Right ventricle myocardium inferior (tissue), 1 donor: ENCODE measurements at regions not wholly inside any gene's neighbourhood (a gene's known extent, or its start where the extent isn't known, plus 50 kb on each side); places are given as distances from the start of the nearest gene placed in this dataset.

Source experiments
- ATAC-seq: fragments of 200-7000 bp; cut with Tn5 transposase; one replicate; pipeline ENCODE4 v1.9.1; 2020; ENCODE audit warnings: mild to moderate bottlenecking, moderate library complexity
- DNase-seq: peaks from one replicate; pipeline ENCODE4 v3.0.0; 2021; ENCODE audit errors: missing footprints
- intact Hi-C: fragments of 100-400 bp; cut with DNase I; formaldehyde crosslinking; loops from one replicate; pipeline ENCODE4 v1.11.0; 2022
- donor health status: DM: no; HTN: yes; CAD: no; lungs with severe emphysema.

DNA sequence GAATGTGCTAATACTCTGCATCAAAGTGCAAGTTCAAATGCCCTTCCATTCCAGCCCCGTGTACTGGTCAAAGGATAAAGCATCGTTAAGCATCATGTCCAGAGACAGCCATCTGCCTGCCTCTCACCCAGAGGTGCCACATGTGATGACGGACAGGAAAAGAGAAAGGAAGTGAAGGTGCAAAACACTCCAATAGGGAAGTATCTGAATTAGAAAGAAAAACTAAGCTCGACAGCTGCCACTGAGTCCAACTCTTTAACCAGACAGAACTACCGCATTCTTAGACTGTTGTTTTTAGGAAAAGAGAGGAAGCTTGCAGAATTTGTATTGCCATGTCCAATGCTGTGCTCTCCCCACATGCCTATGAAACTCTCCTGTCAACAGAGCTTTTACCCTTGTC lies 465.0 kb upstream of the SOX5 start:
- ATAC-seq (no peak), DNase-seq (no peak)
- intact Hi-C loops = no loop called here

DNA sequence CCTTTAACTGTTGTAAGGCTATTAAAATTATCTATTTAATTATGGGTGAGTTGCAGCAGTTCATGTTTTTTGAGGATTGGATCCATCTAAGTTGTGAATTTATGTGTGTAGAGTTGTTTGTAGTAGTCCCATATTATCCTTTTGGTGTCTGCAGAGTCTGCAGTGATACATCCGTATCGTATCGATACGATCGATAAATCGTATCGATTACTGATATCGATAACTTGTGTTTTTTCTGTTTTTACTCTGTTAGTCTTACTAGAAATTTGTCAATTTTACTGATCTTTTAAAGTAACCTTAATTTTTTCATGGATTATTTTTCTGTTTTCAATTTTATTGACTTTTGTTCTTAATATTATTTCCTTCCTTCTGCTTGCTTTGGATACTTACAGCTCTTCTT lies 462.5 kb upstream of the SOX5 start:
- DNase-seq (no peak), ATAC-seq (no peak)
- intact Hi-C loops = no loop called here

DNA sequence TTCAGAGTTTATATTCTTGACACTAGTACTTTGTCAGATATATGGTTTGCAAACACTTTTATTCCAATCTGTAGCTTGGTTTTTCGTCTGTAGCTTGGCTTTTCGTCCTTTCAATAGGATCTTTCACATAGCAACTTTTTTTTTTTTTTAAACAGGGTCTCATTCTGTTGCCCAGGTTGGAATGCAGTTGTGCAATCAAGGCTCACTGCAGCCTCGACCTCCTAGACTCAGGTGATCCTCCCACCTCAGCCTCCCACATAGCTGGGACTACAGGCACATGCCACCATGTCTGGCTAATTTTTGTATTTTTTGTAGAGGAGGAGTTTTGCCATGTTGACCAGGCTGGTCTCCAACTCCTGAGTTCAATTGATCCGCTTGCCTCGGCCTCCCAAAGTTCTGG lies 460.4 kb upstream of the SOX5 start:
- intact Hi-C loops = no loop called here

DNA sequence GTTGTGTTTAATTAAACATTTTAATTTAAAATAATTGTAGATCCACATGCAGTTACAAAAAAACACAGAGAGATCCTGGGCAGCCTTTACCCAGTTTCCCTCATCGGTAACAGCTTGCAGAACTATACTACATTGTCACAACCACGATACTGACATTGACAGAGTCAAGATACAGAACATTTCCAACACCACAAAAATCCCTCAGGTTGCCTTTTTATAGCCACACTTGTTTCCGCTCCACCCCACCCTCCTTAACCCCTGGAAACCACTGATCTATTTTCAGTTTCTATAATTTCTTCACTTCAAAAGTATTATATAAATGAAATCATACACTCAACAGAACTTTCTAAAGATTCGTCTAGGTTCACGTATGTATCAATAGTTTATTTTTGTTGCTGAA lies 458.8 kb upstream of the SOX5 start:
- intact Hi-C loops = no loop called here
- no peak for DNase-seq
- no peak for ATAC-seq

More for the DNA sequence above, 460.4 kb upstream of the SOX5 start:
- no peak for ATAC-seq
- DNase-seq = no peak

DNA sequence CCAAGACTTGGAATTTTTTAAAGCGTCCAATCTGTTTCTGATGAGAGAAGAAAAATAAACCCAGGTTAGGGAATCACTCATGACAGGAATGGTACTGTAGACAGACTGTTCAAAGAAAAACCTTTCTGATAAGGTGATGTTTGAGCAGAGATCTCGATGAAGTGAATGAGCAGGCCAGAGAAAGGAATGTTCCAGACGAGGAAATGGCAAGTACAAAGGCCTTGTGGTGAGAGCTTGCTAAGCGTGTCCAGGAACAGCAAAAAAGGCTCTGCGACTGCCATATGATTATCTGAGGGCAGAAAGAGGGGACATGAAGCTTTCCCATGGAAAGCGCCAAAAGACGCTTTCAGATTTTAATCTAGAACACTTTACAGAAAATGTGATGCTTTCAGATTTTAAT lies 458.4 kb upstream of the SOX5 start:
- ATAC-seq (no peak), DNase-seq (no peak)
- intact Hi-C loops = no loop called here

DNA sequence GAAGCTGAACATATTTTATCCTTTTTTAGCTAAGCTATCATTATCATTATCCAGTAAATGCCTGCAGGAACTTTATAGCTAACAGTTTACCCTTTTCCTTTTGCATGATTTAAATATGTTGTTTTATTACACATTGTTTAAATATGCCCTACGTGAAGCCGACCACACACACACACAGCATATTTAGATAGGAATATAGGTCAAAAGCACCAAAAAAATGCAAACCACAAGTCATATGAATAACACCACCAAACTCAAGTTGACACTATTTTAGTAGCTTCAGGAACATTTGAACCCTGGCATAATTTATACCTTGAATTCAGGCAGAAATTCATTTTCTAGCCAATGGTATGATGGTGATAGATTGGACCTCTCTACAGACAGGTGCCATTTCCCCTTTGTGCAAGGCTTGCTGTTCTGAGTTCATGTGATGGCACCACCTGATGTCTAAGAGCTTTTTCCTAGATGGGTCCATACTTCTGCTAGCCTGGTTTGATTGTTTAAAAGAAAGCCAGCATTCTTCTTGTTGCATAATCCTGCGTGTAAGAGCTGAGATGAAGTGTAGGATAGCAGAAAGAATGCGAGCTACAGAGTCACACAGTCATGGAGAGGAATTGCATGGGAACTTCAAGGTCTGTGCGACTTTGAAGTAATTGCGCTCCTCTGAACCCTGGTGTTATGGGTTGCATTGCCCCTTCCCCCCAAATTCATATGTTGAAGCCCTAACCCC lies 454.8 kb upstream of the SOX5 start:
- DNase-seq (no peak), ATAC-seq (no peak)
- intact Hi-C loops = no loop called here

DNA sequence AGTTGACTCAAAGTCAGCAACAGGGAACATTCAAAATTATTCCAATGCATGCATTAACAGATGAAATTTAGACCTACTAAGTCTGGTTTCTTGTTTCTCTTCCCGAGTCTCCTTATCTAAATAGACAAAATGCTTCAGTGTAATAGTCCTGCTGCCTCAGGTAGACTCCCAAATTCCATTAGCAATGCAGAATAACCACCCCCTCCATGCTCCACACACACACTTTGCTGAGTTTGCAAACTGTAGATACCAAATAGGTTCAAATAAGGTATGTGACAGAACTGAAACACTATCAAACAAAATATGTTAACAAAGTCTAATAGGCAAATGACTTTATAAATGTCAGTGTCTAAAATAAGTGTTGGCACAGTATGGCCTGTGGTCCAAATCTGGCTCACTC lies 451.1 kb upstream of the SOX5 start:
- DNase-seq (no peak), ATAC-seq (no peak)
- intact Hi-C loops = no loop called here

DNA sequence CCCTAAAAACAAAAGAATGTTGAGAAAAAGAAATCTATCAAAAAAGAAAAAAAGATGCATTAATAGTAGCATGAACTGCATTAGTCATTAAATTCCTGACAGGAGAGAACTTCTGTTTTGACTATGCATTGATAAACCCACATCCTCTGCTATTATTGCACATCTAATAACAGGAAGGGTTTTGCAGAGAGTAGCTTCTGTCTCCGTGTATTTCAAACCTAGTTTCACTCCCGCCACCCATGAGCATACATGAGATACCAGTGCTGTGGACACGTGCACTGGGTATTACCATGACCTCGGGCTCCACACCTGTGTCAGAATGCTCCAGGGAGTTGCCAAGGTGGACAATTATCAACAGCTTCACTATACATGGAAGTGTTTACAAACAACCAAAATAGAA lies 449.1 kb upstream of the SOX5 start:
- intact Hi-C loops = no loop called here
- ATAC-seq = no peak
- no peak for DNase-seq

DNA sequence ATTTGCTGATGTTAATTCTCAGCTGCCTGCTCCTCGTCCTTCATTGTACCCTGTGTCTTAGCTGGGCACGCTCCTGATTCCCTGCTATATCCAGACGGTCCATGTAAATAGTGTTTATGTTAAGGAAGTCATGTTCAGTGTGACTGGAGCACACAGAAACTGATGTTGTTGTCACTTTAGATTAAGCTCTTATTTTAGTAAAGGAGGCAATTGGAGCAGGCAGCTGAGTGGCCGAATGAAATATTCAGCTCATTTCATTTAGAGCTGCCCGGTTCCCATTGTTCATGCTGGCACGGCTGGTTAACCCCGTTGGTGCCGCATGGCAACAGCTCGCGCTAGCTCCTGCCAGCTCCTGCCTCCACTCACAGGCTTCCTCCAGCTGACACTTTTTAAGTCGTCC lies 446.8 kb upstream of the SOX5 start:
- no peak for DNase-seq

DNA sequence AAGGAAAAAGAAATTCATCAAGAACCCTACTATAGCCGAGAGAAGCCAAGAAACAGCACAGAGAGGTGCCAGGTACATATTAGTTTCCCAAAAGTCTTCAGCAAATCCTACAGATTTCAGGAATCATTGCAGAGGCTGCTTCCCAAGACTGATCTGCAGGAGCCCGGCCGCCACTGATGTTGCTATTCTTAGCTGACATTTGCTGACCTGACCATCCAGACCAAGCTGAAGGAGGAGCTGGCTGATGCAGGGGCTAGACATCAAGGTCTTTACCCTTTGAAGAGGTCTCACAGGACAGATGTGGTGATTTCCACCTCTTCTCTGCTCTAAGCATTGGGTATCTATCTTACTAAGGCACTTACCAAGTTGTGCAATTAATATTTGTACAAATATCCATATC lies 444.8 kb upstream of the SOX5 start:
- ATAC-seq (no peak), DNase-seq (no peak)
- intact Hi-C loops = no loop called here

More for the DNA sequence above, 446.8 kb upstream of the SOX5 start:
- intact Hi-C loops = no loop called here
- ATAC-seq = no peak

DNA sequence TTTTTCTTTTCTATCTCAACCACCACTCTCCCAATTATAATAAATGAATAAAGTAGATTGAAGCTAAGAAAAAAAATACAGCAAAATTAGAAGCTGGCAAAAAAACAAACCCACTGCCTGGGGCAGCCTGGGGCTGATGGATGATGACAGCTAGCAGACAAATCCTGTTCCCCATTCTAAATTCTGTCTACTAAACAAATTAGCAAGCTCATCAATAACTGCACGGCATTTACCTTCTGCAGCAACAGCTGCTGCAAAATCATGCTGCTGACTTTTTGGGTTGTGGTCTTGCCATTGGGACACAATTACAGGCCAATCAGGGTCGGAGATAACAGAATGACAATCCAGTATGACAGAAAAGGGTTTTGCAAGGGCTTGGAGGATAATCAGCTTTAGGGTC lies 443.6 kb upstream of the SOX5 start:
- no peak for ATAC-seq
- intact Hi-C loops = no loop called here
- DNase-seq = no peak

DNA sequence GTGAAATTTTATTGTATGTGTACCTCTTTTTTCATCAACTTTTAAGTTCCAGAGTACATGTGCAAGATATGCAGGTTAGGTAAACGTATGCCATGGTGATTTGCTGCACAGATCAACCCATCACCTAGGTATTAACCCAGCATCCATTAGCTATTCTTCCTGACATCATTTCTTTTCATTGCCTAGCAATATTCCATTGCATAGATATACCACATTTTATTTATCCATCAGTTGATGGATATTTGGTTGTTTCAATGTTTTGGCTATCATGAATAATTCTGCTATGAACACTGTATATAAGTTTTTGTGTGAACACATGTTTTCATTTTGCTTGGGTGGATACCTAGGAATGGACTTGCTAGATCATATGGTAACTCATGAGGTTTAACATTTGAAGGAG lies 439.9 kb upstream of the SOX5 start:
- DNase-seq (no peak), ATAC-seq (no peak)
- intact Hi-C loops = no loop called here

DNA sequence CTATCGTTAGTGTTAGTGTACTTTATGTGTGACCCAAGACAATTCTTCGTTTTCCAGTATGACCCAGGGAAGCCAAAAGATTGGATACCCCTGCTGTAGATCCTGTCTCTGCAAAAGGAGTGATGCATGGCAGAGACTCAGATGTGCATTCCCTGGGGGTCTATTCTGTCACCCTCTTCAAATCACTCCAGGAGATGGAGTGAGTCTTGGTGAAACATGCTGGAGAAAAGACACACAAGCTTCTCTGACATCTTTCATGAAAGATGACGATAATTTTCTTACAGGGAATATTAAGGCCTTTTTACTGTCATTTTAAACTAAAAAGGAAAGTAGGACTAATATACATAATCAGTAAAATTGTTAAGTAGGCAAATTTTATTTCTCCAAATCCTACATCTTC lies 437.9 kb upstream of the SOX5 start:
- DNase-seq (no peak), ATAC-seq (no peak)
- intact Hi-C loops = no loop called here

DNA sequence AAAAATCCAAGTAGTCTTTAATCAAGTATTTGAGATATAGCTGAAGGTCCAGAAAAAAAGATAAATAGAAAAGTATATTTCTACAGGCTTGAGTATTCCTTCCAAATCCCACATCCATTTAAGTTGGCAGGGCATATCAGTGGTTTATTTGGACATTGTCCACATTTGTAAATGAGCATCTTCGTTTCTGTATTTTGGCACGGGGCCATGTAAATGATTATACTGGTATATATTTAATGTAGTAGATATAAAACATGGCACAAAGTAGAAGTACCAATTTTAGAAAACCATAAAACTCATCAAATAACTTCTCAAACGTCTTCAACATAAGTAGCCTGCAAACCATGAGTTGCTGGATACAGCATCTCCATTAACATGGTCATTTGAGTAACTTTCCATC lies 437.4 kb upstream of the SOX5 start:
- DNase-seq (no peak), ATAC-seq (no peak)
- intact Hi-C loops = no loop called here

DNA sequence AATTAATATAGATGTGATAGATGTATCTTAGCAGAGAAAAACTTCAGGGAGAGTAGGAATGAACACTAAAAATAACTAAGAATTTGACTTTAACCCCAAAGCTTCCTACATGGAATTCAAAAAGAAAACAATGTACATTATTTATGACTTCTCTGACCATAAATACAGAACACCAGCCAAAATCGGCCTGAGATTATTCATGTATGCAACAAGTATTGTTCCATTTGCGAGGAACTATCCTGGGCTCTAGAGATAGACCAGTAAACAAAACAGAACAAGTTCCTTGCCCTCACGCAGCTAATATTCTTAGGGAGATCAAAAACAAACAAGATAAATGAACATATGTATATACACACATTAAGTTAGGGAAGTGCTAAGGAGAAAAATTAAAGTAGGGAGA lies 432.3 kb upstream of the SOX5 start:
- DNase-seq (no peak), ATAC-seq (no peak)
- intact Hi-C loops = no loop called here

DNA sequence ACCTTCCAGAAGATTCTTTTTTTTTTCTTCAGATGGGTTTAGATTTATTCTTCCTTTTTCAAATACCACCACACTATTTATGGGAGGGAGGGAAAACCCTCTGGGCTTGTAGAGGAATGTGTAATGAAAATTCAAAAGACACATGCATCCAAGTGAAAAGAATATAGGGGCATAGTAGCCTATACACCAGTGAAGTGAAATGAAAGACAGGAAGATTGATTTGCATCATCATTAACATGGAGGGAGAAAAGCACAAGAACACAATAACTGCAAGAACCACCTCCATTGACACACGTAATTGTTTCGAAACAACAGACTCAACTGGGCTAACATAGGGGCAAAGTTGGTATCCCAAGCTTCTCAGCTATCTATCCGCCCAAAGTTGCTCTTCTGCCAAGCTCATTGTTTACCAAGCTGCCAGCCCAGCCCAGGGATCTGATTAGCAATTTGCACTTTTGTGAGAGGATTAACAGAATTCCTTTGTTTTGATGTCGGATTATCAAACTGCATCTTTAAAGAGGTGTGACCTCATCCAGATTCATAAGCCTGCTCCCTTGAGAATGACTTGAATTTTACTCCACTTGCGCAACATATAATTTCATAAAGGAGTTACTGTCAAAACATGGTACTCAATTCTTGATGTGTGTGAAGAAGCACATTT lies 430.5 kb upstream of the SOX5 start:
- no peak for DNase-seq
- ATAC-seq = no peak
- intact Hi-C loops = no loop called here

DNA sequence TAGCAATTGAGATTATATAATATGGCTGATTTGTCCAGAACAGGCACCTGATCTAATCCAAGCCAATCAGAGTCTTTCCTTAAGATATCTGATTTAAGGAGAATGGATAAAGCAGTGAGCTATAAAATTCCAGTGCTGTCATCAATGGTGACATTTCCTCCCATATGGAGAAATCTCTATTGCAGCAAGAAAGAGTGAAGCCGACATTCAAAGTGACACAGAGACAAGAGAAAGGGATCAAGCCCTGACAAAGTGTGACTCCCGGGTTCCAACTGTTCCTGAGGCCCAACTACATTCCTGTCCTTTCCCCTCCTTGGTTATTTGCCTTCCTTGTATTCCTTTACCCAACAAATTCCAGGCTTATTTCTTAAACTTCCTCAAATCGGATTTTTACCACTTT lies 430.0 kb upstream of the SOX5 start:
- intact Hi-C loops = no loop called here
- DNase-seq = no peak
- ATAC-seq = no peak

DNA sequence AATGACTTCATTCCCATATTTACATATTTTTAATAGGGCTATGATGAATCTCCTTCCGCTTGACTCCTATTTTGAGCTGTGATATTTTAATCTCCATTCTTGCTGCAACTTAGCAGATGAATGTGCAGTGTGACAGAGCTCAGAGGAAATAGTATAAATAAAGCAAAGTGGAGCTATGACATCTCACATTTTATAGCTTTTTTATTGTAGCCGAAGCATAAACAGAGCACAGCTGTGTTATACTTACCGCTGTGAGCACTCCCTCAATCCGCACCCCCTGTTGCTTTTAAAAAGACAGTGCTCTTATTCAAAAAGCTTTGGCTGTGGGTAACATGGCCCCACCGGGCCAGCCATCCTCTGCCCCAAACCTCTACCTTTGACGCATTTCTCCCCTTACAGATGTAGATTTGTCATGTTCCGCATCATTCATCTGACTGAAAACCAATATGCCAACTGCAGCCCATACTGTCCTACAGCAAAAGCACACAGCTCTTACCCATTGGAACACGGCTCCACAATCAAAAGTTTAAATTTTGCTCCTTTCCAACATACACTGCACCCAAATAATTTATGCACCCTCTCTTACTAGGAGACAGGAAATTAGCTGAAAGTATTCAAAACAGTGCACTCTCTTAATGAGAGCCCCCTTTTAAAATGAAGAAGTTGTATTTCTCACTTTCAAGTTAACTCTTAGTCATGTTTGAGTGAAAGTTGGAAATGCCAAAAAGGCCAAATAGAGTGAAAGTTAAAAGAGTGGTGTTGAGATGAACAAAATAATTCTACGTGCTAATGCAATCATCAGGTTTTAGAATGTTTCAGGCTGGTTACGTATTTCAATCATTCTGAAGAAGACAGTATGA lies 429.3 kb upstream of the SOX5 start:
- DNase-seq (no peak), ATAC-seq (no peak)
- intact Hi-C loops = no loop called here

DNA sequence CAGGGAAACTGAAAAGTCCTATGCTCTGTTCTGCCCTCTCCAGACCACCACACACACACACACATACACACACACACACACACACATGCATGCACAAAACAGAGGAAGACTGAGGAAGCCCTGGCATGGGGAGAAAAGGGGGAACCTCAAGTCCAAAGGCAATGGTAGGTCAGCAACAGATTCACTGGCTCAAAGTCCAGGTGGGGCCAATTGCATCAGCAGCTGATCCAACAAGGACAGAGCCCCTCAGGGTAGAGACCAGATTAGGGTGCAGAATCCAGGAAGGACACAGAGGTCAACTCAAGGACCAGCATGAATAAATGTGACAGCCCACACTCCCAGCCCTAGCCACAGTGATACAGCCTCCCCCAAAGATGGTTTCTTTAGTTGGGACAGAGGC lies 425.0 kb upstream of the SOX5 start:
- DNase-seq (no peak), ATAC-seq (no peak)
- intact Hi-C loops = no loop called here

DNA sequence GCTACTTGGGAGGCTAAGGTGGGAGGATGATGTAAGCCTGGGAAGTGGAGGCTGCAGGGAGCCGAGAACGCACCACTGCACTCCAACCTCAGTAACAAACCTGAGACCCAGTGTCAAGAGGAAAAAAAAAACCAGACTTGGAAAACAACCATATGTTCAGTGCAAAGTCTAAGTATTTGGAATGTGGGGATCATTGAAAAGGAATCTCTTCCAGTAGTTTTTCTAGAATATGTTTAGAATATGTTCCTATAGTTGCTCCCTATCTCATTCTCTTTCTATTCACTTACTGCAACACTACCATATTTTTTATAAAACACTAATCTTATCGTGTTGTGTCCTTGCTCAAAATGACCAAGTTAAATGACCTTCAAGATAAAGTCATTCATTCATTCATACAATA lies 423.5 kb upstream of the SOX5 start:
- intact Hi-C loops = no loop called here
- DNase-seq = no peak
- no peak for ATAC-seq
